ENCODE measurements at regions not wholly inside any gene's neighbourhood (a gene's known extent, or its start where the extent isn't known, plus 50 kb on each side); places are given as distances from the start of the nearest gene placed in this dataset.

- intact Hi-C loops (cut with DNase I), result no loop called here
- ATAC-seq (no peak), DNase-seq (no peak)
- no peak overlapping the region for H3K27ac ChIP-seq
- no peak overlapping the region for H3K4me3 ChIP-seq
- TF ChIP-seq CTCF (IDR thresholded peaks at IDR 0.05), result no peak
- no peaks in the 10 kb centered on the region for H3K9me3 ChIP-seq
- no peaks in the 10 kb centered on the region for H3K36me3 ChIP-seq
- no peaks in the 10 kb centered on the region for H3K27me3 ChIP-seq (ENCODE audit: low read depth)
- no peaks in the 10 kb centered on the region for H3K4me1 ChIP-seq
Measured at GRCh38 chr11:105265845-105266244, 126.3 kb upstream of the CARD18 start.

- H3K27ac ChIP-seq, result no peak overlapping the region
- ATAC-seq (no peak), DNase-seq (no peak)
- no peaks in the 10 kb centered on the region for H3K36me3 ChIP-seq
- H3K9me3 ChIP-seq, result no peaks in the 10 kb centered on the region
- intact Hi-C loops (cut with DNase I), result no loop called here
- no peaks in the 10 kb centered on the region for H3K4me1 ChIP-seq
- H3K27me3 ChIP-seq (ENCODE audit: low read depth), result no peaks in the 10 kb centered on the region
- H3K4me3 ChIP-seq, result no peak overlapping the region
- no peak for TF ChIP-seq CTCF (IDR thresholded peaks at IDR 0.05)
Measured at GRCh38 chr11:105260976-105261375, 121.4 kb upstream of the CARD18 start.

- H3K27ac ChIP-seq, result no peak overlapping the region
- DNase-seq (no peak), ATAC-seq (no peak)
- no peak for TF ChIP-seq CTCF (IDR thresholded peaks at IDR 0.05)
- no peaks in the 10 kb centered on the region for H3K9me3 ChIP-seq
- no peaks in the 10 kb centered on the region for H3K36me3 ChIP-seq
- intact Hi-C loops (cut with DNase I), result no loop called here
- H3K4me1 ChIP-seq, result no peaks in the 10 kb centered on the region
- no peak overlapping the region for H3K4me3 ChIP-seq
- H3K27me3 ChIP-seq (ENCODE audit: low read depth), result no peaks in the 10 kb centered on the region
Measured at GRCh38 chr11:105245781-105246315, 106.3 kb upstream of the CARD18 start.

- Histone ChIP-seq H3K27me3 (ENCODE audit: low read depth) (no peaks in the 10 kb centered on the region), H3K9me3 (no peaks in the 10 kb centered on the region), H3K27ac (no peak overlapping the region), H3K4me1 (no peaks in the 10 kb centered on the region), H3K4me3 (no peak overlapping the region), H3K36me3 (no peaks in the 10 kb centered on the region)
- DNase-seq (no peak), ATAC-seq (peak; percentile 43 to 47)
- TF ChIP-seq CTCF (IDR thresholded peaks at IDR 0.05), result no peak
- intact Hi-C loops (cut with DNase I), result no loop called here
Measured at GRCh38 chr11:105244160-105244825, 104.7 kb upstream of the CARD18 start.

GRCh38 chr11:105241136-105241535, 101.6 kb upstream of the CARD18 start:
- intact Hi-C loops (cut with DNase I), result no loop called here
- no peak for ATAC-seq
- DNase-seq, result no peak

More at GRCh38 chr11:105241136-105241535, 101.6 kb upstream of the CARD18 start:
- Histone ChIP-seq H3K27me3 (ENCODE audit: low read depth) (no peaks in the 10 kb centered on the region), H3K4me1 (no peaks in the 10 kb centered on the region), H3K9me3 (no peaks in the 10 kb centered on the region), H3K36me3 (no peaks in the 10 kb centered on the region), H3K4me3 (no peak overlapping the region), H3K27ac (no peak overlapping the region)
- TF ChIP-seq CTCF (IDR thresholded peaks at IDR 0.05), result no peak

Measured in lower lobe of right lung (tissue), 2 donors.